ENCODE measurements at regions not wholly inside any gene's neighbourhood (a gene's known extent, or its start where the extent isn't known, plus 50 kb on each side); places are given as distances from the start of the nearest gene placed in this dataset.

DNA sequence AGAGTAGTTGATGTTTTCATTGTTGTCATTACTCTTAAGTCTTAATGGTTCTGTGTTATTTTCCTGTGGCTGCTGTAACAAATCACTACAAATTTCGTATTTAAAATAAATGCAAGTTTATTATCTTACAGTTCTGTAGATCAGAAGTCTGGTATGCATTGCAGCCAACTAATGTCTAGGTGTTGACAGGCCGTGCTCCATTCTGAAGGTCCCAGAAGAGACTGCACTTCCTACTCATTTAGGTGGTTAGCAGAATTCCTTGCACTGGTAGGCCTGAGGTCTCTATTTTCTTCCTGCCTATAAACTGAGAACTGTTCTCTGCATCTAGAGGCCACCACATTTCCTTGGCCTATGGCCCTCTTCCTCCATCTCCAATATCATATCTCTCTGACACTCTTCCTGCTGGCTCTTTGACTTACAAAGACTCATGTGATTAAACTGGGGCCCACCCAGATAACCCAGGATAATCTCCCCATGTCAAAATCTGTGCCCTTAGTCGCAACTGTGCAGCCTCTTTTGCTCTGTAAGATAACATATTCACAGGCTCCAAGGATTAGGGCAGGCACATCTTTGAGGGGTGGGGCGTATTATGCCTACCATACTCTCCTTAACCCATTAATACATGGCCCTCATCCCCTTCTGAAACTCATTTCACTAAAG is 468.4 kb downstream of the FOXO1 start:
- ChIA-PET CTCF (no interaction called here), POLR2A (no interaction called here)
- no peaks in the 10 kb centered on the region for H3K36me3 Mint-ChIP-seq
- TF ChIP-seq, protein P1, sequence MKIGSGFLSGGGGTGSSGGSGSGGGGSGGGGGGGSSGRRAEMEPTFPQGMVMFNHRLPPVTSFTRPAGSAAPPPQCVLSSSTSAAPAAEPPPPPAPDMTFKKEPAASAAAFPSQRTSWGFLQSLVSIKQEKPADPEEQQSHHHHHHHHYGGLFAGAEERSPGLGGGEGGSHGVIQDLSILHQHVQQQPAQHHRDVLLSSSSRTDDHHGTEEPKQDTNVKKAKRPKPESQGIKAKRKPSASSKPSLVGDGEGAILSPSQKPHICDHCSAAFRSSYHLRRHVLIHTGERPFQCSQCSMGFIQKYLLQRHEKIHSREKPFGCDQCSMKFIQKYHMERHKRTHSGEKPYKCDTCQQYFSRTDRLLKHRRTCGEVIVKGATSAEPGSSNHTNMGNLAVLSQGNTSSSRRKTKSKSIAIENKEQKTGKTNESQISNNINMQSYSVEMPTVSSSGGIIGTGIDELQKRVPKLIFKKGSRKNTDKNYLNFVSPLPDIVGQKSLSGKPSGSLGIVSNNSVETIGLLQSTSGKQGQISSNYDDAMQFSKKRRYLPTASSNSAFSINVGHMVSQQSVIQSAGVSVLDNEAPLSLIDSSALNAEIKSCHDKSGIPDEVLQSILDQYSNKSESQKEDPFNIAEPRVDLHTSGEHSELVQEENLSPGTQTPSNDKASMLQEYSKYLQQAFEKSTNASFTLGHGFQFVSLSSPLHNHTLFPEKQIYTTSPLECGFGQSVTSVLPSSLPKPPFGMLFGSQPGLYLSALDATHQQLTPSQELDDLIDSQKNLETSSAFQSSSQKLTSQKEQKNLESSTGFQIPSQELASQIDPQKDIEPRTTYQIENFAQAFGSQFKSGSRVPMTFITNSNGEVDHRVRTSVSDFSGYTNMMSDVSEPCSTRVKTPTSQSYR (CRISPR knock-in tag; IDR thresholded peaks at IDR 0.05): no peak
- TF ChIP-seq EMX1 (CRISPR knock-in tag; IDR thresholded peaks at IDR 0.05): no peak
- TF ChIP-seq, protein P2, sequence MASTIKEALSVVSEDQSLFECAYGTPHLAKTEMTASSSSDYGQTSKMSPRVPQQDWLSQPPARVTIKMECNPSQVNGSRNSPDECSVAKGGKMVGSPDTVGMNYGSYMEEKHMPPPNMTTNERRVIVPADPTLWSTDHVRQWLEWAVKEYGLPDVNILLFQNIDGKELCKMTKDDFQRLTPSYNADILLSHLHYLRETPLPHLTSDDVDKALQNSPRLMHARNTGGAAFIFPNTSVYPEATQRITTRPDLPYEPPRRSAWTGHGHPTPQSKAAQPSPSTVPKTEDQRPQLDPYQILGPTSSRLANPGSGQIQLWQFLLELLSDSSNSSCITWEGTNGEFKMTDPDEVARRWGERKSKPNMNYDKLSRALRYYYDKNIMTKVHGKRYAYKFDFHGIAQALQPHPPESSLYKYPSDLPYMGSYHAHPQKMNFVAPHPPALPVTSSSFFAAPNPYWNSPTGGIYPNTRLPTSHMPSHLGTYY (CRISPR knock-in tag; IDR thresholded peaks at IDR 0.05): no peak
- TF ChIP-seq, protein P3, sequence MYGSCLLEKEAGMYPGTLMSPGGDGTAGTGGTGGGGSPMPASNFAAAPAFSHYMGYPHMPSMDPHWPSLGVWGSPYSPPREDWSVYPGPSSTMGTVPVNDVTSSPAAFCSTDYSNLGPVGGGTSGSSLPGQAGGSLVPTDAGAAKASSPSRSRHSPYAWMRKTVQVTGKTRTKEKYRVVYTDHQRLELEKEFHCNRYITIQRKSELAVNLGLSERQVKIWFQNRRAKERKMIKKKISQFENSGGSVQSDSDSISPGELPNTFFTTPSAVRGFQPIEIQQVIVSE (CRISPR knock-in tag; IDR thresholded peaks at IDR 0.05; ENCODE audit: borderline replicate concordance): no peak
- TF ChIP-seq, protein P4, sequence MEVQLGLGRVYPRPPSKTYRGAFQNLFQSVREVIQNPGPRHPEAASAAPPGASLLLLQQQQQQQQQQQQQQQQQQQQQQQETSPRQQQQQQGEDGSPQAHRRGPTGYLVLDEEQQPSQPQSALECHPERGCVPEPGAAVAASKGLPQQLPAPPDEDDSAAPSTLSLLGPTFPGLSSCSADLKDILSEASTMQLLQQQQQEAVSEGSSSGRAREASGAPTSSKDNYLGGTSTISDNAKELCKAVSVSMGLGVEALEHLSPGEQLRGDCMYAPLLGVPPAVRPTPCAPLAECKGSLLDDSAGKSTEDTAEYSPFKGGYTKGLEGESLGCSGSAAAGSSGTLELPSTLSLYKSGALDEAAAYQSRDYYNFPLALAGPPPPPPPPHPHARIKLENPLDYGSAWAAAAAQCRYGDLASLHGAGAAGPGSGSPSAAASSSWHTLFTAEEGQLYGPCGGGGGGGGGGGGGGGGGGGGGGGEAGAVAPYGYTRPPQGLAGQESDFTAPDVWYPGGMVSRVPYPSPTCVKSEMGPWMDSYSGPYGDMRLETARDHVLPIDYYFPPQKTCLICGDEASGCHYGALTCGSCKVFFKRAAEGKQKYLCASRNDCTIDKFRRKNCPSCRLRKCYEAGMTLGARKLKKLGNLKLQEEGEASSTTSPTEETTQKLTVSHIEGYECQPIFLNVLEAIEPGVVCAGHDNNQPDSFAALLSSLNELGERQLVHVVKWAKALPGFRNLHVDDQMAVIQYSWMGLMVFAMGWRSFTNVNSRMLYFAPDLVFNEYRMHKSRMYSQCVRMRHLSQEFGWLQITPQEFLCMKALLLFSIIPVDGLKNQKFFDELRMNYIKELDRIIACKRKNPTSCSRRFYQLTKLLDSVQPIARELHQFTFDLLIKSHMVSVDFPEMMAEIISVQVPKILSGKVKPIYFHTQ (CRISPR knock-in tag; IDR thresholded peaks at IDR 0.05): no peak
- TF ChIP-seq MXD4 (CRISPR knock-in tag; IDR thresholded peaks at IDR 0.05; ENCODE audit: borderline replicate concordance): no peak
- TF ChIP-seq, protein P5, sequence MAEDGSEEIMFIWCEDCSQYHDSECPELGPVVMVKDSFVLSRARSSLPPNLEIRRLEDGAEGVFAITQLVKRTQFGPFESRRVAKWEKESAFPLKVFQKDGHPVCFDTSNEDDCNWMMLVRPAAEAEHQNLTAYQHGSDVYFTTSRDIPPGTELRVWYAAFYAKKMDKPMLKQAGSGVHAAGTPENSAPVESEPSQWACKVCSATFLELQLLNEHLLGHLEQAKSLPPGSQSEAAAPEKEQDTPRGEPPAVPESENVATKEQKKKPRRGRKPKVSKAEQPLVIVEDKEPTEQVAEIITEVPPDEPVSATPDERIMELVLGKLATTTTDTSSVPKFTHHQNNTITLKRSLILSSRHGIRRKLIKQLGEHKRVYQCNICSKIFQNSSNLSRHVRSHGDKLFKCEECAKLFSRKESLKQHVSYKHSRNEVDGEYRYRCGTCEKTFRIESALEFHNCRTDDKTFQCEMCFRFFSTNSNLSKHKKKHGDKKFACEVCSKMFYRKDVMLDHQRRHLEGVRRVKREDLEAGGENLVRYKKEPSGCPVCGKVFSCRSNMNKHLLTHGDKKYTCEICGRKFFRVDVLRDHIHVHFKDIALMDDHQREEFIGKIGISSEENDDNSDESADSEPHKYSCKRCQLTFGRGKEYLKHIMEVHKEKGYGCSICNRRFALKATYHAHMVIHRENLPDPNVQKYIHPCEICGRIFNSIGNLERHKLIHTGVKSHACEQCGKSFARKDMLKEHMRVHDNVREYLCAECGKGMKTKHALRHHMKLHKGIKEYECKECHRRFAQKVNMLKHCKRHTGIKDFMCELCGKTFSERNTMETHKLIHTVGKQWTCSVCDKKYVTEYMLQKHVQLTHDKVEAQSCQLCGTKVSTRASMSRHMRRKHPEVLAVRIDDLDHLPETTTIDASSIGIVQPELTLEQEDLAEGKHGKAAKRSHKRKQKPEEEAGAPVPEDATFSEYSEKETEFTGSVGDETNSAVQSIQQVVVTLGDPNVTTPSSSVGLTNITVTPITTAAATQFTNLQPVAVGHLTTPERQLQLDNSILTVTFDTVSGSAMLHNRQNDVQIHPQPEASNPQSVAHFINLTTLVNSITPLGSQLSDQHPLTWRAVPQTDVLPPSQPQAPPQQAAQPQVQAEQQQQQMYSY (CRISPR knock-in tag; IDR thresholded peaks at IDR 0.05): no peak
- TF ChIP-seq, protein P6, sequence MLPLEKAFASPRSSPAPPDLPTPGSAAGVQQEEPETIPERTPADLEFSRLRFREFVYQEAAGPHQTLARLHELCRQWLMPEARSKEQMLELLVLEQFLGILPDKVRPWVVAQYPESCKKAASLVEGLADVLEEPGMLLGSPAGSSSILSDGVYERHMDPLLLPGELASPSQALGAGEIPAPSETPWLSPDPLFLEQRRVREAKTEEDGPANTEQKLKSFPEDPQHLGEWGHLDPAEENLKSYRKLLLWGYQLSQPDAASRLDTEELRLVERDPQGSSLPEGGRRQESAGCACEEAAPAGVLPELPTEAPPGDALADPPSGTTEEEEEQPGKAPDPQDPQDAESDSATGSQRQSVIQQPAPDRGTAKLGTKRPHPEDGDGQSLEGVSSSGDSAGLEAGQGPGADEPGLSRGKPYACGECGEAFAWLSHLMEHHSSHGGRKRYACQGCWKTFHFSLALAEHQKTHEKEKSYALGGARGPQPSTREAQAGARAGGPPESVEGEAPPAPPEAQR (CRISPR knock-in tag; IDR thresholded peaks at IDR 0.05): no peak
- no peak for TF ChIP-seq JAZF1 (CRISPR knock-in tag; IDR thresholded peaks at IDR 0.05)
- no peak for TF ChIP-seq ZNF416 (CRISPR knock-in tag; IDR thresholded peaks at IDR 0.05)
- no peak for TF ChIP-seq ZNF671 (CRISPR knock-in tag; IDR thresholded peaks at IDR 0.05)
- TF ChIP-seq, protein P7, sequence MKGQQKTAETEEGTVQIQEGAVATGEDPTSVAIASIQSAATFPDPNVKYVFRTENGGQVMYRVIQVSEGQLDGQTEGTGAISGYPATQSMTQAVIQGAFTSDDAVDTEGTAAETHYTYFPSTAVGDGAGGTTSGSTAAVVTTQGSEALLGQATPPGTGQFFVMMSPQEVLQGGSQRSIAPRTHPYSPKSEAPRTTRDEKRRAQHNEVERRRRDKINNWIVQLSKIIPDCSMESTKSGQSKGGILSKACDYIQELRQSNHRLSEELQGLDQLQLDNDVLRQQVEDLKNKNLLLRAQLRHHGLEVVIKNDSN (CRISPR knock-in tag; IDR thresholded peaks at IDR 0.05): no peak
- no peak for TF ChIP-seq FOXP1 (CRISPR knock-in tag; IDR thresholded peaks at IDR 0.05; ENCODE audit: borderline replicate concordance)
- no peak for DNase-seq (ENCODE audit: low spot score)
- no peaks in the 10 kb centered on the region for H3K9me3 Mint-ChIP-seq
- no peak overlapping the region for H3K27ac Mint-ChIP-seq
- H3K4me3 Mint-ChIP-seq: no peak overlapping the region
- no peak for ATAC-seq
- no peaks in the 10 kb centered on the region for H3K4me1 Mint-ChIP-seq
- no peaks in the 10 kb centered on the region for H3K27me3 Mint-ChIP-seq (ENCODE audit: low read depth)
